ENCODE measurements at regions not wholly inside any gene's neighbourhood (a gene's known extent, or its start where the extent isn't known, plus 50 kb on each side); places are given as distances from the start of the nearest gene placed in this dataset.

DNA sequence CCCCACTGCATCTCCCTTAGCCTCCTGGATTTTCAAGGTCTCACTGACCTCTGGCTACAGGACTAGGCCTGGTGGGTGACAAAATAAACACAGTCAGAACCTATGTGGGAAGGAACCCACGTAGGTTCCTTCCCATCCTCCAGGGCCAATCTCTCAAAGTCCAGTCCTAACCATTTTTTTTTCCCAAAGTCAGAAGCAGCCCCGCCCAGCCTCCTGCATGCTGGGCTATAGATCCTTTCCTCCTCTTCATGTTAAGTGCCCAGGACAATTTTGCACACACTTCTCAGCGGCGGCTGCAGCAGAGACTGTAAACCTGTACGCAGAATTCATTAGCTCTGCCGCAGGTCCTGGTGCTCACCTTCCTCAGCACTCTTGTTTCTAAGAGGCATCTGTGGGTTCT, 285.8 kb downstream of the NPIPA8 start:
- DNase-seq, result no peak

DNA sequence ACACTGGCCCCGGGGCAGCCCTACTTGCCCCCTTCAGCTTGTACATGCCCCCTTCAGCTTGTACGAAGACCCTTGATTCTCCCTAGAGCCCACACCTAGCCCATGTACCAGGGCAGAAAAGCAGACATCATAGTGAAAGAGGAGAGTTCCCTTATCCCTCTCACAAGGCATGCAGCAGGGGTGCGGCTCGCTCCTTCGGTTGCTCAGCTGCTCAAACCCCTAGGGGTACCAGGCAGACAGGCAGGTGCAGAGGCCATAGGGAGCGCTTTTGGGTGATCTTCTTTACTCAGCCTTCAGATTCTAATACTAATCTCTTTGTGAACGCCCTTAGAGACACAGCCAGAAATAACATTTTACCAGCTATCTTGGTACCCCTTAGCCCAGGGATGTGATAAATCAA, 286.3 kb downstream of the NPIPA8 start:
- DNase-seq, result no peak

DNA sequence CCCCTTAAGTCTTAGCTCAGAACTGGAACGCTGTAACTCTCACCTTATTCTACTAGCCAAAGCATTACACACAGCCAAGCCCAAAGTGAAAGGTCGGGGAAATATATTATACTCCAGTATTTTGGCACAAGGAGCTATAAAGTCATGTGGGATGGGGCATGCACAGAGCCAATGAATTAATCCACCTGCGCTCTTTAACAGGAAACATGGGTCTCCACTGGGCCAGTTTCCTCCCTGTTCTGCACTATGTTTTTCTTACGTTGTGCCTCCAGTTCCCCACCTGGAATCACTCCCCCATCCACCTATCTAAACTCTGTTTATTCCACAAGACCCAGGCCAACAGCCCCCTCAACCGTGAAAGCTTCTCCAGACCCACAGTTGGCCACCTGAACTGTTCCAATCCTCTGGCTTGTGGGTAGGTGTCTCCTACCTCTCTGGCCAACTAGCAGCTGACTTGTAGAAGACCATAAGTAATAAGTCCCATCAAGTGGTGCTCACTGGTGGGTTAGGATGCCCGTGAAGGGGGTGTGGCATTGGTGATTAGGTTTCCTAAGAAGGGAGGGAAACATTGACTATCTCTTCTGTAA, 286.9 kb downstream of the NPIPA8 start:
- no peak for DNase-seq

- no peak for DNase-seq
Measured at GRCh38 chr16:18048853-18049546, 287.5 kb downstream of the NPIPA8 start.

DNA sequence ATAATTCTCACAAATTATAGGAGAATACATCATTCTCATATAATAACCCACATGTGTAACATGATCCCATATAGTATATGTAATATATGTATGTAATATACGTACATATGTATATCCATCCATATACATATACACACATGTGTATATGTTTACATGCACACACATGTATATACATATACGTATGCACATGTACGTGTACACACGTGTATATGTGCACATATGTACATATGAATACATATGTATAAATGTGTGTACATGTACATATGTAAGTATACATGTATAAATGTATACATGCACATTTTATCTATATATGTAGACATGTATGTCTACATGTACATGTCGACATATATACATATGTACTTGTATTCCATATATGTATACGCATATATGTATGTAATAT, 288.8 kb downstream of the NPIPA8 start:
- DNase-seq, result no peak

- DNase-seq, result no peak
Measured at GRCh38 chr16:18045356-18045755, 291.2 kb downstream of the NPIPA8 start.

GRCh38 chr16:18041864-18042834, 294.4 kb downstream of the NPIPA8 start:
- DNase-seq, result no peak

GRCh38 chr16:18039931-18040330, 296.6 kb downstream of the NPIPA8 start:
- DNase-seq, result no peak

DNA sequence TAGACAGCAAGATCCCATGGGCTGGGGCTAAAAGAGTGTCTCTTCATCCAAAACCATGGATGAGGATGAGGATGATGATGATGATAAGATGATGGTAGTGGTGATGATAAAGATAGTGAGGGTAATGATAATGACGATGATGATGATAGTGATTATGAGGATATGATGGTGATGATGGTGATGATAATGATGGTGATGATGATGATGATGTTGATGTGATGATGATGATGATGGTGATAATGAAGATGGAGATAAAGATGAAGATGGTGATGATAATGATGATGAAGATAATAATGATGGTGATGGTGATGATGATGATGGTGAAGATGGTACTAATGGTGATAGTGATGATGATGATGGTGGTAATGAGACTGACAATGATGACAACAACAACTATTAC, 299.5 kb downstream of the NPIPA8 start:
- DNase-seq, result no peak

- no peak for DNase-seq
Measured at GRCh38 chr16:18024611-18025010, 311.9 kb downstream of the NPIPA8 start.

GRCh38 chr16:18018376-18018775, 318.2 kb downstream of the NPIPA8 start:
- no peak for DNase-seq

DNA sequence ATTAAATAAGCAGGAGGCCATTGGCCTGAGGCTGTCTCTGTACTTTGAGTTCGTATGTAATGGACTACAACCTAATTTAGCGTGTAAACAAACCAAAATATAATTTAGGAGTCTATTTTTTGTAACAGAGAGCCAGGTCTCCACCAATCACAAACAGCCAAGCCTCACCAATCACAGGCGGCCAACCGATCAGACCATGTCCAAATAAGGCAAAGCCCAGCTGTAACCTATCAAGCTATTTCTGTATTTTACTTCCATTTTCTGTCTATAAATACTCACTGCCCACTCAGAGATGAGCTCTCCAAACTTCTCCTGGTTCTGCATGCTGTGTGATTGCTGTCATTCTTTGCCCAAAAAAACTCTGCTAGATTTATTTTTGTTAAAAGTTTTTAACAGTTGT, 322.7 kb downstream of the NPIPA8 start:
- no peak for DNase-seq

DNA sequence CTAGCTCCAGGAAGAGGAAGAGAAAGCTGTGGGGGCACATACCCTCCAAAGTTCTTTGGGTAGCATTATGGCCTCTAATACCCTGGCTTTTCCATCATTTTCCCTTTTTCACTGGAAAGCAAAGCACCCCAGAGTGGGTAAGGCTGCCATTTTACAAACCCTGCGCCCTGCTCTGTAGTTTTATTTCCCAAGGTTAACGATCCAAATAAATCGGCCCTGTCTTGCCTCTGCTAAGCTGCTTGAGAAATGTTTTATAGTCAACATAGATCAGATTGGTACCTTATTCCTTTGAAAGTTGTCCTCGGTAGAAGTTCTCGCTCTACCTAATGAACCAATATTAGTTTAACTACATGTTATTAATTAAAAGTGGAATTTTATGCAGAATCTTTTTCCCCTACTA, 328.2 kb downstream of the NPIPA8 start:
- no peak for DNase-seq

GRCh38 chr16:18003033-18003432, 333.5 kb downstream of the NPIPA8 start:
- DNase-seq, result no peak

GRCh38 chr16:17998996-17999395, 337.5 kb downstream of the NPIPA8 start:
- DNase-seq, result no peak

DNA sequence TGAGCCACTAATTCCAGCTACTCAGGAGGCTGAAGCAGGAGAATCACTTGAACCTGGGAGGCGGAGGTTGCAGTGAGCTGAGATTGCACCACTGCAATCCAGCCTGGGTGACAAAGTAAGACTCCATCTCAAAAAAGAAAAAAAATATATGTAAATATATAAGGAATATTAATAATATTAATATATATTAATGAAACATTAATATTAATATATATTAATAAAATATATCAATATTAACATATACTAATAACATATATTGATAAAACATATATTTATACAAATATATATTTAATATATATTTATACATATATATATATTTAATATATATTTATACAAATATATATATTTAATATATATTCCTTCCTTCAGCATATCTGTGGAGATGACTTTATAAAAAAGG, 338.0 kb downstream of the NPIPA8 start:
- DNase-seq, result no peak

GRCh38 chr16:17994027-17994426, 342.5 kb downstream of the NPIPA8 start:
- DNase-seq, result no peak

DNA sequence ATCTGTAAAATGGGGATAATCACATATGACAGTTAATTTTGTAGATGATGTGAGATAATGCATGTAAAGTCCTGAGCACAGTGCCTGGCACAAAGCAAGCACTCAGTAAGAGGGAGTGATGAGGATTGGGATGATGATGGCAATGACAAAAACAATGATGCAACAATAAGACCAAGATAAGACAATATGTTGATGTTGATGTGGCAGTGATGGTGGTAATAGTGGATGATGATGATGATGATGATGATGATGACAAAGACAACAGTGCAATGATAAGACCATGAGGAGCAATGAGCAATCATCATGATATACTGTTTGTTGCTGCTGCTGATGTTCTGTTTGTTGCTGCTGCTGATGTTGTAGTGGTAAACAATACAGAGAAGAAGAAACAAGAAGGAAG, 344.1 kb downstream of the NPIPA8 start:
- no peak for DNase-seq

- no peak for DNase-seq
Measured at GRCh38 chr16:17989255-17989654, 347.3 kb downstream of the NPIPA8 start.

- no peak for DNase-seq
Measured at GRCh38 chr16:17988839-17989238, 347.7 kb downstream of the NPIPA8 start.

- DNase-seq, result no peak
Measured at GRCh38 chr16:17986991-17987390, 349.5 kb downstream of the NPIPA8 start.

- DNase-seq, result no peak
Measured at GRCh38 chr16:17984810-17985209, 351.7 kb downstream of the NPIPA8 start.

DNA sequence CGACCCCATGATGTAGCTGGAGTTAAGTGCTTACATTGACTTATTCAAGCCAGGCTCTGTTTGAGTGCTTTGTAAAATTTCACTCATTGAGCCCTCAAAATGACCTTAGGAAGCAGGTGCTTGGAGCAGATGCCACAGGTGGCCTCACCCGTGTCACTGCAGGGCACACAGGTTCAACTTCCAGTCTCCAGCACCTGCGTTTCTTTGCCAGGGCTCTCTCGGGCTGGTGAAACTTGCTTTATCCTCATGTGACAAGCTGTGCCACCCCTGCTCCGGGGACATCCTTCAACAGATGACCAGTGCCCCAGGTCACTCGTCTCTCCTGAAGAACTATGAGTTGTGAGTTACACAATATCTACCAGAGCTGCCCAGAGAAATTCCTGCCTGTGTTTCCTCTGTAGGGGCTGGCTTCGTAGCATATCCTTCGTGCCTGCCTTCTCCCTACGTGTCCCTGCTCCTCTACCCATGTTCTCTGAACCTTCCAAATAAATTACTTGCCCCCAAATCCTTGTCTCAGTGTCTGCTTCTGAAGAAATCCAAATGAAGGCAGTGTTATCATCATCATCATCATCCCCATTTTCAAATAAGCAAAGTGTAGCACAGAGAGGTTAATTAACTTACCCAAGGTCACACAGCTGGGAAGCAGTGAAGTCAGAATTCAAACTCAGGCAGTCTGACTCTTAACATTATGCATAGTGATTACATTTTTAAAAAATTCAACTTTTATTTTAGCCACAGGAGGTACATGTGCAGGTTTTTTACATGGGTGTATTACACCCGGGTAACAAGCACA, 352.5 kb downstream of the NPIPA8 start:
- DNase-seq, result no peak
